ENCODE measurements at regions not wholly inside any gene's neighbourhood (a gene's known extent, or its start where the extent isn't known, plus 50 kb on each side); places are given as distances from the start of the nearest gene placed in this dataset.

DNA sequence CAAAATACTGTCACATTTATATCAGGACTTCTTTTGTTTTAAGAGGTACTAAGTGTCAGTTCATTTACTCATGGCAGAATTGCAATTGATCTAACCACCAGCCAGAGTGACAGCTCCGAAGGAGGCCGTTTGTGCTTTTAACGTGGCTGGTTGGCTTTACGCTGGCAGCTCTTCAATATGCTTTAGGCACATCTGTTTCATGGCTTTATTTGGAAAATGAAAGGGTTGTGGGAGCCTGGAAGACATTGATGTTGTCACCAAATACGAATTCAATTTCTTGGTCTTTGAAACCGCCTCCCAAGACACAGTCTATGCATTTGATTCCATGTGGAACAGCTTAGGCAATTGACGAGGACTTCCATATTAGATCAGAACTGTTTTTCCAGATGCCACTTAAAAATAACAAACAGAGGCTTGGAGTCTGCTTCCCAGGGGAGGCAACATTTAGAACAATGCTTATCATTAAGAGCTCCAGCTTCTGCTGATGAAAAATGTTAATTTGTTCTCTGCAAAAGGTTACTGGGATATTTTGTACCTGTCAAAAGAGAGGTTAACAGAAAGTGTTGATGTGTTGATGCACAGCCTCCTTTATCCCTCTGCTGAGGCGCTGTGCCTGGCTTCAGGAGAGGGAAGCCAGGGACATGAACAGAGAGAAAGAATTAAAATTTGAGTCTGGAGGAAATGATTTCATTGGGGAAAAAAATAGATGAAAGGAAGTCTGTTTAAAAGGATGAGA, 64.0 kb upstream of the TNFRSF19 start:
- peaks cover 0 to 3% (median 0%) of the 10 kb centered on the region in 4 donors for H3K4me1 ChIP-seq
- no peak for ATAC-seq (ENCODE audit: low FRiP score in 2 of 2)
- TF ChIP-seq, protein P1, sequence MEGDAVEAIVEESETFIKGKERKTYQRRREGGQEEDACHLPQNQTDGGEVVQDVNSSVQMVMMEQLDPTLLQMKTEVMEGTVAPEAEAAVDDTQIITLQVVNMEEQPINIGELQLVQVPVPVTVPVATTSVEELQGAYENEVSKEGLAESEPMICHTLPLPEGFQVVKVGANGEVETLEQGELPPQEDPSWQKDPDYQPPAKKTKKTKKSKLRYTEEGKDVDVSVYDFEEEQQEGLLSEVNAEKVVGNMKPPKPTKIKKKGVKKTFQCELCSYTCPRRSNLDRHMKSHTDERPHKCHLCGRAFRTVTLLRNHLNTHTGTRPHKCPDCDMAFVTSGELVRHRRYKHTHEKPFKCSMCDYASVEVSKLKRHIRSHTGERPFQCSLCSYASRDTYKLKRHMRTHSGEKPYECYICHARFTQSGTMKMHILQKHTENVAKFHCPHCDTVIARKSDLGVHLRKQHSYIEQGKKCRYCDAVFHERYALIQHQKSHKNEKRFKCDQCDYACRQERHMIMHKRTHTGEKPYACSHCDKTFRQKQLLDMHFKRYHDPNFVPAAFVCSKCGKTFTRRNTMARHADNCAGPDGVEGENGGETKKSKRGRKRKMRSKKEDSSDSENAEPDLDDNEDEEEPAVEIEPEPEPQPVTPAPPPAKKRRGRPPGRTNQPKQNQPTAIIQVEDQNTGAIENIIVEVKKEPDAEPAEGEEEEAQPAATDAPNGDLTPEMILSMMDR (IDR thresholded peaks at IDR 0.05): no peak
- TF ChIP-seq POLR2AphosphoS5 (IDR thresholded peaks at IDR 0.05) (no peak), POLR2A (IDR thresholded peaks at IDR 0.05) (no peak), EP300 (IDR thresholded peaks at IDR 0.05) (no peak)
- no peak for DNase-seq
- no peak overlapping the region for H3K4me3 ChIP-seq
- H3K36me3 ChIP-seq: no peaks in the 10 kb centered on the region
- no peaks in the 10 kb centered on the region for H3K27me3 ChIP-seq
- H3K27ac ChIP-seq: no peak overlapping the region
- no peaks in the 10 kb centered on the region for H3K9me3 ChIP-seq
- WGBS, 2 donors: 74 to 87% methylated on average over 8 of the region's 8 CpGs

DNA sequence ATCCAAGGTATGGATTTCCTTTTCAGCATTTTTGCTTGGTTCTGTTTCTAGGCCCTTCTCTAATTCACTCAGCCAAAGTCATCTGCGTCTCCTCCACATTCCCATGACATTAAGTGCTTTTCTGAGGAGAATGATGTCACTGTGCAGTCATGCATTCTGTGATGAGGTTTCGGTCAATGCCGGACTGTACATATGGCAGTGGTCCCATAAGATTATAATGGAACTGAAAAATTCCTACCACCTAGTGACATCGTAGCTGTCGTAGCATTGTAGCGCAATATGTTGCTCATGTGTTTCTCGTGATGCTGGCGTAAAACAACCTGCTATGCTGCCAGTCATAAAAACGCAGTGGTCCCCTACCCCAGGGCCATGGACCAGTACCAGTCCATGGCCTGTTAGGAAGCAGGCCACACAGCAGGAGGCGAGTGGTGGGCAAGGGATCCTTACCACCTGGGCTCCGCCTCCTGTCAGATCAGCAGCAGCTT, 63.4 kb upstream of the TNFRSF19 start:
- no peaks in the 10 kb centered on the region for H3K36me3 ChIP-seq
- DNase-seq: no peak
- H3K27me3 ChIP-seq: no peaks in the 10 kb centered on the region
- no peak for ATAC-seq (ENCODE audit: low FRiP score in 2 of 2)
- H3K4me3 ChIP-seq: no peak overlapping the region
- peaks cover 0 to 3% (median 0%) of the 10 kb centered on the region in 4 donors for H3K4me1 ChIP-seq
- 82 to 87% methylated on average over 7 to 11 of the region's 11 CpGs for WGBS, 2 donors
- no peak for TF ChIP-seq EP300 (IDR thresholded peaks at IDR 0.05)
- TF ChIP-seq, protein P1 (IDR thresholded peaks at IDR 0.05): no peak
- TF ChIP-seq POLR2A (IDR thresholded peaks at IDR 0.05): no peak
- TF ChIP-seq POLR2AphosphoS5 (IDR thresholded peaks at IDR 0.05): no peak
- H3K27ac ChIP-seq: no peak overlapping the region
- no peaks in the 10 kb centered on the region for H3K9me3 ChIP-seq

GRCh38 chr13:23509781-23510543, 60.2 kb upstream of the TNFRSF19 start:
- peak in 1 of 2 donors; percentile 15 for ATAC-seq (ENCODE audit: low FRiP score in 2 of 2)
- no peak overlapping the region for H3K4me3 ChIP-seq
- no peak overlapping the region for H3K27ac ChIP-seq
- H3K27me3 ChIP-seq: no peaks in the 10 kb centered on the region
- no peaks in the 10 kb centered on the region for H3K36me3 ChIP-seq
- TF ChIP-seq EP300 (IDR thresholded peaks at IDR 0.05) (no peak), POLR2AphosphoS5 (IDR thresholded peaks at IDR 0.05) (no peak)
- H3K9me3 ChIP-seq: no peaks in the 10 kb centered on the region
- DNase-seq: no peak
- 75 to 88% methylated on average over 7 of the region's 7 CpGs for WGBS, 2 donors
- peaks cover 0 to 3% (median 0%) of the 10 kb centered on the region in 4 donors for H3K4me1 ChIP-seq

DNA sequence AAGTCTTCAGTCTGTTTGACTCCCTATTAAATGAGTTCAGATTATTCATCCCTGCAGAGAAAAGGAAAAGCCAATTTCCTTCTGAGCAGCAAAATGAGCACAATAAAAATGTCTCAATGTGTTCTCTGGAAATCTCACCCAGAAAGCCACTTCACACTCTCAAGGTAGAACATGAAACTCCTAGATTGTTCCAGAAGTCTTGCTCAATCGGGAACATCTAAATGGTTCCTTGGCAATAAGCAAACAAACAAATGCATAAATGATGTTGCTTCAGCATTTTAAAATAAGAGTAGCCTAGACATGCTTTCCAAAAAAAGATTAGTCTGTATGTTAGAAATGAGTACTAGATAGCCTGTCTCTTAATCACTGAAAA, 59.7 kb upstream of the TNFRSF19 start:
- peak in 1 of 2 donors; percentile 34 for ATAC-seq (ENCODE audit: low FRiP score in 2 of 2)
- TF ChIP-seq EP300 (IDR thresholded peaks at IDR 0.05) (peak in 1 of 4 donors; percentile 64), POLR2A (IDR thresholded peaks at IDR 0.05) (no peak)
- TF ChIP-seq, protein P1 (IDR thresholded peaks at IDR 0.05): no peak
- H3K27me3 ChIP-seq: no peaks in the 10 kb centered on the region
- H3K27ac ChIP-seq: no peak overlapping the region
- H3K4me1 ChIP-seq: peaks cover 0 to 3% (median 0%) of the 10 kb centered on the region in 4 donors
- no peaks in the 10 kb centered on the region for H3K36me3 ChIP-seq
- H3K4me3 ChIP-seq: no peak overlapping the region
- H3K9me3 ChIP-seq: no peaks in the 10 kb centered on the region
- no peak for DNase-seq
- 70 to 76% methylated on average over 1 of the region's 1 CpG for WGBS, 2 donors

GRCh38 chr13:23510979-23511735, 59.1 kb upstream of the TNFRSF19 start:
- ATAC-seq (ENCODE audit: low FRiP score in 2 of 2) (peak in 1 of 2 donors; percentile 34), DNase-seq (no peak)

More at GRCh38 chr13:23510979-23511735, 59.1 kb upstream of the TNFRSF19 start:
- Histone ChIP-seq H3K4me3 (no peak overlapping the region), H3K27ac (no peak overlapping the region), H3K36me3 (no peaks in the 10 kb centered on the region), H3K27me3 (no peaks in the 10 kb centered on the region), H3K9me3 (no peaks in the 10 kb centered on the region), H3K4me1 (peaks cover 0 to 3% (median 0%) of the 10 kb centered on the region in 4 donors)
- TF ChIP-seq EP300 (IDR thresholded peaks at IDR 0.05): no peak
- TF ChIP-seq, protein P1 (IDR thresholded peaks at IDR 0.05): peak in 1 of 6 experiments; percentile 26
- WGBS, 2 donors: 68 to 74% methylated on average over 4 of the region's 4 CpGs

All from upper lobe of left lung (tissue), 6 donors.